ENCODE measurements at regions not wholly inside any gene's neighbourhood (a gene's known extent, or its start where the extent isn't known, plus 50 kb on each side); places are given as distances from the start of the nearest gene placed in this dataset.

DNA sequence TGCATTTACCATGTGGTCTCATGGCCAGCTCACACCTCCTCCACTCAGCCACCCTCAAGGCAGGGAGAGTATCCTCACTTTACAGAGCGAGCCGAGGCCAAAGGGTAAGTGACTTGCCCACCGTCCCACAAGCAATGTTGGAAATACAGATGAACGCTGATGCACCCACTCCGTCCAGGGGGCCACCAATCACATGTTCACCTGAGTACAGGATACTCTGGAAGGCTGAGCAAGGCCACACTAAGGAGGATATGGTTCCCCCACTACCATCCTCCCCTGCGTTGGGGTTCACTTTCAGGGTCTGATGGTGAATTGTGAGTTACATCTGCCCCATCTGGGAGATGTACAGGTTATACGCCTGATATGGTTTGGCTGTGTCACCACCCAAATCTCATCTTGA, 128.8 kb downstream of the ATPSCKMT start:
- Histone ChIP-seq H3K27me3 (no peaks in the 10 kb centered on the region), H3K9me2 (replicated peaks; ENCODE audit: insufficient read depth) (no peaks in the 10 kb centered on the region), H3K4me3 (no peak overlapping the region), H3K27ac (no peak overlapping the region), H3K4me1 (ENCODE audit: insufficient read depth) (no peaks in the 10 kb centered on the region), H3K36me3 (replicated peaks; ENCODE audit: insufficient read depth, low read depth) (no peaks in the 10 kb centered on the region), H3K4me2 (no peak overlapping the region), H4K20me1 (ENCODE audit: insufficient read depth, poor library complexity, severe bottlenecking) (no peaks in the 10 kb centered on the region), H2AFZ (no peak overlapping the region), H3K79me2 (no peaks in the 10 kb centered on the region), H3K9me3 (ENCODE audit: low read depth) (no peaks in the 10 kb centered on the region)
- WGBS (ENCODE audit: low lambda C conversion rate, missing lambda C conversion rate): 94% methylated on average over 7 of the region's 7 CpGs
- DNase-seq (ENCODE audit: low spot score): no peak
- no peak for TF ChIP-seq EZH2 (IDR thresholded peaks at IDR 0.05; ENCODE audit: borderline replicate concordance)
- no peak for TF ChIP-seq EZH2phosphoT487 (IDR thresholded peaks at IDR 0.05; ENCODE audit: low read depth, severe bottlenecking, unreplicated experiment)
- TF ChIP-seq, protein P1, sequence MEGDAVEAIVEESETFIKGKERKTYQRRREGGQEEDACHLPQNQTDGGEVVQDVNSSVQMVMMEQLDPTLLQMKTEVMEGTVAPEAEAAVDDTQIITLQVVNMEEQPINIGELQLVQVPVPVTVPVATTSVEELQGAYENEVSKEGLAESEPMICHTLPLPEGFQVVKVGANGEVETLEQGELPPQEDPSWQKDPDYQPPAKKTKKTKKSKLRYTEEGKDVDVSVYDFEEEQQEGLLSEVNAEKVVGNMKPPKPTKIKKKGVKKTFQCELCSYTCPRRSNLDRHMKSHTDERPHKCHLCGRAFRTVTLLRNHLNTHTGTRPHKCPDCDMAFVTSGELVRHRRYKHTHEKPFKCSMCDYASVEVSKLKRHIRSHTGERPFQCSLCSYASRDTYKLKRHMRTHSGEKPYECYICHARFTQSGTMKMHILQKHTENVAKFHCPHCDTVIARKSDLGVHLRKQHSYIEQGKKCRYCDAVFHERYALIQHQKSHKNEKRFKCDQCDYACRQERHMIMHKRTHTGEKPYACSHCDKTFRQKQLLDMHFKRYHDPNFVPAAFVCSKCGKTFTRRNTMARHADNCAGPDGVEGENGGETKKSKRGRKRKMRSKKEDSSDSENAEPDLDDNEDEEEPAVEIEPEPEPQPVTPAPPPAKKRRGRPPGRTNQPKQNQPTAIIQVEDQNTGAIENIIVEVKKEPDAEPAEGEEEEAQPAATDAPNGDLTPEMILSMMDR (IDR thresholded peaks at IDR 0.05; ENCODE audit: poor library complexity): no peak

DNA sequence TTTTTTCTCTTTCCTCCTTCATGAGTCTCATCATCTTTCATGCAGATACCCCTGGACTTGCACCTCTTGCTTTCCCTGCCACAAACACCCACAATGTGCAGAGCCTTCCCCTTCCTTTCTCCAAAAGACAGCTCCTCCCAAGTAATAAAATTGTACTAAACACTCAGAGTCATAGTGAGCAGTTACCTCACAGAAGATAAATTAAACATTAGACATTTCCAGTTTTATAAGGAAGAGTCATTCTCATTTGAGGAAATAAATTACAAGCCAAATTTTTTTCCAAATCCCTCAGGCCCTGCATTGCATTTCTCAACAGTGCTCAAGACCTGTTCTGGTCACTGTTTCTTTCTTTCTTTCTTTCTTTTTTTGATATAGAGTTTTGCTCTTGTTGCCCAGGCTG, 131.5 kb downstream of the ATPSCKMT start:
- DNase-seq (ENCODE audit: low spot score): no peak

DNA sequence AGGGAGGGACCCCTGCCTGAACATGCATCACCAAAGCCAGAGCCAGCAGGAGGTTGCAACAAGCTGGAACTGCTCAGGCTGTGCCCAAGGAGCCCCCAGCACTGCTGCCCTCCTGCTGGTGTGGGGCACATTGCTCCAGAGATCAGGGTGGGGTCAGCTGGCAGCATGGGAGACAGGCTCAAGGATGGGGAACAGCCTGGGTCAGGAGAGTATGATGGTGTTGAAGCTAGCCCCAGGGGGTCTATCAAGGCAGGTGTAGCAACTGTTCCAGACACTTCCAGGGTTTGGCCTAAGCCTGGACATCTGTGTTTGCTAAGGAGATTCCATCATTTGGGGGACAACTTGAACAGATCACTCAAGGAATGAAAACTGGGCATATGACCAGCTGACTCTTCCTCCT, 133.1 kb downstream of the ATPSCKMT start:
- Histone ChIP-seq H3K4me2 (no peak overlapping the region), H3K36me3 (replicated peaks; ENCODE audit: insufficient read depth, low read depth) (no peaks in the 10 kb centered on the region), H3K27ac (no peak overlapping the region), H3K4me1 (ENCODE audit: insufficient read depth) (no peaks in the 10 kb centered on the region), H3K27me3 (no peaks in the 10 kb centered on the region), H3K4me3 (no peak overlapping the region), H3K79me2 (no peaks in the 10 kb centered on the region), H3K9me3 (ENCODE audit: low read depth) (no peaks in the 10 kb centered on the region), H3K9me2 (replicated peaks; ENCODE audit: insufficient read depth) (no peaks in the 10 kb centered on the region), H4K20me1 (ENCODE audit: insufficient read depth, poor library complexity, severe bottlenecking) (no peaks in the 10 kb centered on the region), H2AFZ (no peak overlapping the region)
- DNase-seq (ENCODE audit: low spot score): no peak
- no peak for TF ChIP-seq EZH2 (IDR thresholded peaks at IDR 0.05; ENCODE audit: borderline replicate concordance)

More for the DNA sequence above, 131.5 kb downstream of the ATPSCKMT start:
- TF ChIP-seq EZH2phosphoT487 (IDR thresholded peaks at IDR 0.05; ENCODE audit: low read depth, severe bottlenecking, unreplicated experiment) (no peak), EZH2 (IDR thresholded peaks at IDR 0.05; ENCODE audit: borderline replicate concordance) (no peak)
- TF ChIP-seq, protein P1 (IDR thresholded peaks at IDR 0.05; ENCODE audit: poor library complexity): no peak
- Histone ChIP-seq H3K9me3 (ENCODE audit: low read depth) (no peaks in the 10 kb centered on the region), H2AFZ (no peak overlapping the region), H3K27ac (no peak overlapping the region), H3K9me2 (replicated peaks; ENCODE audit: insufficient read depth) (no peaks in the 10 kb centered on the region), H3K36me3 (replicated peaks; ENCODE audit: insufficient read depth, low read depth) (no peaks in the 10 kb centered on the region), H3K27me3 (no peaks in the 10 kb centered on the region), H3K4me3 (no peak overlapping the region), H3K4me2 (no peak overlapping the region), H4K20me1 (ENCODE audit: insufficient read depth, poor library complexity, severe bottlenecking) (no peaks in the 10 kb centered on the region), H3K79me2 (no peaks in the 10 kb centered on the region), H3K4me1 (ENCODE audit: insufficient read depth) (no peaks in the 10 kb centered on the region)

DNA sequence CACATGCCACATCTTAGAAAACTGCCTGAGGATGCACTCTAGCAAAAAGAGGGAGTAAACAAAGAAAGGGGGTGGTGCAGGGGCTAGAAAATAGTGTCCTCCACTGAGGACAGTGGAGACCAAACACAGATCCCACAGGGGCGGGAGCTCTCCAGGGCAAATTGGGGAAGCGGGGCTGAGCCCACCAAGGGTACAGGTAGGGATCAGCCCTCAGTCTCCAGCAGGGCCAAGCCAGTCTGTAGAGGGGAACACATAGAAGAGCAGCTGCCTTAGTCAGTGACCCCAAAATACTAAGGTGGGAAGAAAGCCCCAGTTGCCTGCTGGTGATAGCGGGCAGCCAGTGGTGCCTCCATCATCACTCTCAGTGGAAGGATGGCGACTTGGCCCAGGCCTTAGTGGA, 134.0 kb downstream of the ATPSCKMT start:
- Histone ChIP-seq H3K9me3 (ENCODE audit: low read depth) (no peaks in the 10 kb centered on the region), H4K20me1 (ENCODE audit: insufficient read depth, poor library complexity, severe bottlenecking) (no peaks in the 10 kb centered on the region), H3K9me2 (replicated peaks; ENCODE audit: insufficient read depth) (no peaks in the 10 kb centered on the region), H3K4me1 (ENCODE audit: insufficient read depth) (no peaks in the 10 kb centered on the region), H3K79me2 (no peaks in the 10 kb centered on the region), H3K4me3 (no peak overlapping the region), H2AFZ (no peak overlapping the region), H3K27me3 (no peaks in the 10 kb centered on the region), H3K4me2 (no peak overlapping the region), H3K36me3 (replicated peaks; ENCODE audit: insufficient read depth, low read depth) (no peaks in the 10 kb centered on the region), H3K27ac (no peak overlapping the region)
- no peak for DNase-seq (ENCODE audit: low spot score)
- 96% methylated on average over 4 of the region's 4 CpGs for WGBS (ENCODE audit: low lambda C conversion rate, missing lambda C conversion rate)
- TF ChIP-seq EZH2phosphoT487 (IDR thresholded peaks at IDR 0.05; ENCODE audit: low read depth, severe bottlenecking, unreplicated experiment) (no peak), EZH2 (IDR thresholded peaks at IDR 0.05; ENCODE audit: borderline replicate concordance) (no peak)
- TF ChIP-seq, protein P1 (IDR thresholded peaks at IDR 0.05; ENCODE audit: poor library complexity): no peak

All from hepatocyte (in vitro differentiated cells).